Muscle layer of duodenum (tissue), 2 donors: ENCODE measurements at regions not wholly inside any gene's neighbourhood (a gene's known extent, or its start where the extent isn't known, plus 50 kb on each side); places are given as distances from the start of the nearest gene placed in this dataset.

Source experiments
- H3K27ac ChIP-seq: one replicate; pipeline ENCODE4 v1.7.0; 2013; ENCODE audit warnings: mild to moderate bottlenecking, low read length
- H3K27me3 ChIP-seq: one replicate; pipeline ENCODE4 v1.7.0; 2013; ENCODE audit warnings: low read depth, mild to moderate bottlenecking, control low read depth, low read length
- H3K36me3 ChIP-seq, 2 donors: one replicate each; pipeline ENCODE4 v1.7.0; 2013; ENCODE audit warnings: low read length in 2 of 2, control low read depth in 1 of 2, mild to moderate bottlenecking in 1 of 2; ENCODE audit not compliant: insufficient read depth in 2 of 2, control insufficient read depth in 1 of 2
- H3K4me1 ChIP-seq, 2 donors: one replicate each; pipeline ENCODE4 v1.7.0; 2013; ENCODE audit warnings: low read length in 2 of 2, mild to moderate bottlenecking in 2 of 2, control low read depth in 1 of 2, moderate library complexity in 1 of 2; ENCODE audit not compliant: insufficient read depth in 2 of 2, control insufficient read depth in 1 of 2
- H3K4me3 ChIP-seq, 2 donors: one replicate each; pipeline ENCODE4 v1.7.0; 2013; ENCODE audit warnings: low read length in 2 of 2, low read depth in 1 of 2, mild to moderate bottlenecking in 1 of 2
- H3K9me3 ChIP-seq, 2 donors: one replicate each; pipeline ENCODE4 v1.7.0; 2013; ENCODE audit warnings: low read length in 2 of 2, control low read depth in 1 of 2, mild to moderate bottlenecking in 1 of 2; ENCODE audit not compliant: control insufficient read depth in 1 of 2
- donor health status: healthy.

GRCh38 chr10:27451054-27451453 is 53.0 kb upstream of the RAB18 start:
- Histone ChIP-seq H3K36me3 (no peaks in the 10 kb centered on the region), H3K9me3 (no peaks in the 10 kb centered on the region), H3K27me3 (no peaks in the 10 kb centered on the region), H3K4me1 (no peaks in the 10 kb centered on the region), H3K4me3 (no peak overlapping the region), H3K27ac (no peak overlapping the region)

DNA sequence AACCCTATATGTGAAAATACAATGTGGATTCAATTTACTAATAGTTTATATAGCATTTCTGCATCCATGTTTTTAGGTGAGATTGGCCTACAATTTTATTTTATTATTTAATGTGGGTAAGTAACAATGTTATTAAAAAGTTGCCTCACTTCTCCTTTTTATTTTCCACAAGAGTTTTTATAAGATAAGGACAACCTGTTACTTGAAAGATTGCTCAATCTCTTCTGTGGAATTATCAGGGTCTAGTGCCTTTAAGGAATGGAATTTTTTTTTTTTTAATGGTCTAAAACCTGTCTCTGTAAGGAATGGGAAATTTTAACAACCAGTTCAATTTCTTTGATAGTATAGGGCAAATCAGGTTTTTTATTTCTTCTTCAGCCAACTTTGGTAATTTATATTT is 53.9 kb upstream of the RAB18 start:
- H3K4me3 ChIP-seq = no peak overlapping the region
- H3K27me3 ChIP-seq = no peaks in the 10 kb centered on the region
- H3K4me1 ChIP-seq = no peaks in the 10 kb centered on the region
- H3K9me3 ChIP-seq = no peaks in the 10 kb centered on the region
- no peak overlapping the region for H3K27ac ChIP-seq
- no peaks in the 10 kb centered on the region for H3K36me3 ChIP-seq

DNA sequence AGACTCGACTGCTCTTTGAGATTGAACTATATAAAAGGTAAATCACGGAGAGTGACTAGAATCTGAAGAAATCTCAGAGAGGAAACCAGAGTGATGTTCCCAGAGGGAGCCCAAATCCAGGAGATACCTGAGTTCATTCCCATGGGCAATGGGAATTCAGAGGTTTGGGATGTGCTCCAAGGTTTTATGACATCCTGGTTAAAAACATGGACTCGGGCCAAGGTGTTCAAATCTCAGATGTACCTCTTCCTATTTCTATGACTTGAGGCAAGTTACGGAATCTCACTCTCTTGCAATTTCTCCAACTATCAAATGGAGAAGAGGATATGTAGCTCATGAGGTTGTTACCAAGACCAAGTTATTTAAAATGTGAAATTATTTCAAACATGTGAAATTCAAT is 54.5 kb upstream of the RAB18 start:
- Histone ChIP-seq H3K4me3 (no peak overlapping the region), H3K4me1 (no peaks in the 10 kb centered on the region), H3K27ac (no peak overlapping the region), H3K9me3 (no peaks in the 10 kb centered on the region), H3K27me3 (no peaks in the 10 kb centered on the region), H3K36me3 (no peaks in the 10 kb centered on the region)

- H3K4me3 ChIP-seq = no peak overlapping the region
- H3K36me3 ChIP-seq = no peaks in the 10 kb centered on the region
- H3K4me1 ChIP-seq = no peaks in the 10 kb centered on the region
- no peaks in the 10 kb centered on the region for H3K9me3 ChIP-seq
- H3K27ac ChIP-seq = no peak overlapping the region
- H3K27me3 ChIP-seq = no peaks in the 10 kb centered on the region
These were observed 55.2 kb upstream of the RAB18 start for GRCh38 chr10:27448921-27449320.

DNA sequence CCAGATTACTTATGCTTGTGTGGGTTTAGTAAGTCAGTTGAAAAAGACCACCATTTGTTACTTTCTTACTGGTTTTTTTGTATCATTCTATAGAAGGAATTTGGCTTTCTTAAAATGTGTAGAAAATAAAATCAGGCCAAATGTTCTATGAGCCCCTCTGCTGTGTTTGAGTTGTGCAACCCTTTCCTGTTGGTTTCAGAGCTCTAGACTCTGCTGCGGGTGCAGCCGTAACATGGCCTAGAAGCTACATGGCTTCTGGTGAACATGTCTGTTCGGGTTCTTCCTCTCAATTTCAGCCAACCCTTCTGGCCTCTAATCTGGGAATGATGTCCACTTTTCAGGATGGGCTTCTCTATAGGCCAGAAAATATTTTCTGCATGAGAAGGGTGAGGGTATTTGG is 56.6 kb upstream of the RAB18 start:
- H3K4me1 ChIP-seq = no peaks in the 10 kb centered on the region
- H3K36me3 ChIP-seq = no peaks in the 10 kb centered on the region
- no peaks in the 10 kb centered on the region for H3K27me3 ChIP-seq
- no peak overlapping the region for H3K27ac ChIP-seq
- no peak overlapping the region for H3K4me3 ChIP-seq
- H3K9me3 ChIP-seq = no peaks in the 10 kb centered on the region

GRCh38 chr10:27446091-27446918 is 57.8 kb upstream of the RAB18 start:
- Histone ChIP-seq H3K27me3 (no peaks in the 10 kb centered on the region), H3K4me3 (peak overlapping the region; percentile 14 to 21), H3K9me3 (no peaks in the 10 kb centered on the region), H3K4me1 (no peaks in the 10 kb centered on the region), H3K36me3 (no peaks in the 10 kb centered on the region), H3K27ac (no peak overlapping the region)

- Histone ChIP-seq H3K27me3 (no peaks in the 10 kb centered on the region), H3K9me3 (no peaks in the 10 kb centered on the region), H3K36me3 (no peaks in the 10 kb centered on the region), H3K27ac (no peak overlapping the region), H3K4me3 (no peak overlapping the region), H3K4me1 (no peaks in the 10 kb centered on the region)
These were observed 59.0 kb upstream of the RAB18 start for GRCh38 chr10:27445070-27445469.

GRCh38 chr10:27440478-27440877 is 63.6 kb upstream of the RAB18 start:
- Histone ChIP-seq H3K4me3 (no peak overlapping the region), H3K4me1 (no peaks in the 10 kb centered on the region), H3K36me3 (no peaks in the 10 kb centered on the region), H3K27ac (no peak overlapping the region), H3K27me3 (no peaks in the 10 kb centered on the region), H3K9me3 (no peaks in the 10 kb centered on the region)

DNA sequence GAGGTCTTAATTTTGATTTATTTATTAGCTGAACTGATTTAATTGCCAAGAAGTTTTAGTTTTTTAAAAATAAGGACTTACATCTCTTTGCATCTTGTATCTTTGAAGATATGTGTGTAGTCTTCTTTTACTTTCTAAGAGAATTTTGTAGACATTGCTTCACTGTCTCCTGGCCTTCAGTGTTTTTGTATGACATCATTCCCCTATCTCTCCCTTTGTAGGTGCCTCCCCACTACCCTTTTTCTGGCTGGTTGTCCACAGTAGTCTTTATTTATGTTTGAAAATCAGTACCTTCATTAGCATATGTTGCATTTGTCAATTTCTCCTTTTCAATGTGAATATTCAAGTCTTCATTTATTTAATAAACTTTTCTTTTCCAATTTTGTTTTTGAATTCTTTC is 64.1 kb upstream of the RAB18 start:
- no peak overlapping the region for H3K4me3 ChIP-seq
- H3K27me3 ChIP-seq = no peaks in the 10 kb centered on the region
- H3K36me3 ChIP-seq = no peaks in the 10 kb centered on the region
- no peaks in the 10 kb centered on the region for H3K4me1 ChIP-seq
- H3K9me3 ChIP-seq = no peaks in the 10 kb centered on the region
- H3K27ac ChIP-seq = no peak overlapping the region

GRCh38 chr10:27439101-27439500 is 65.0 kb upstream of the RAB18 start:
- Histone ChIP-seq H3K4me1 (no peaks in the 10 kb centered on the region), H3K27me3 (no peaks in the 10 kb centered on the region), H3K27ac (no peak overlapping the region), H3K36me3 (no peaks in the 10 kb centered on the region), H3K9me3 (no peaks in the 10 kb centered on the region), H3K4me3 (no peak overlapping the region)

GRCh38 chr10:27437775-27438174 is 66.3 kb upstream of the RAB18 start:
- no peaks in the 10 kb centered on the region for H3K4me1 ChIP-seq
- H3K36me3 ChIP-seq = no peaks in the 10 kb centered on the region
- H3K27me3 ChIP-seq = no peaks in the 10 kb centered on the region
- H3K9me3 ChIP-seq = no peaks in the 10 kb centered on the region
- no peak overlapping the region for H3K27ac ChIP-seq
- no peak overlapping the region for H3K4me3 ChIP-seq

GRCh38 chr10:27436710-27437109 is 67.4 kb upstream of the RAB18 start:
- Histone ChIP-seq H3K27ac (no peak overlapping the region), H3K4me1 (no peaks in the 10 kb centered on the region), H3K4me3 (no peak overlapping the region), H3K9me3 (no peaks in the 10 kb centered on the region), H3K27me3 (no peaks in the 10 kb centered on the region), H3K36me3 (no peaks in the 10 kb centered on the region)
